Left lung (tissue), 4 donors: ENCODE measurements at regions not wholly inside any gene's neighbourhood (a gene's known extent, or its start where the extent isn't known, plus 50 kb on each side); places are given as distances from the start of the nearest gene placed in this dataset.
"Not testable (repeated sequence)": the region's sequence is repeated elsewhere in the genome, so short reads cannot be mapped to it uniquely, and the experiment has no call there.

Experiments
- ATAC-seq: fragments of 200-7000 bp; cut with Tn5 transposase; one replicate; pipeline ENCODE4 v1.9.1; 2020; ENCODE audit warnings: moderate library complexity
- DNase-seq, 4 donors: peaks; one replicate each; pipeline ENCODE4 v3.0.0-alpha.2; 2013 to 2020
- H3K27ac ChIP-seq, 2 donors: fragments of 200-600 bp; sonication (generic) in 1 of 2; one replicate each; pipeline versions ENCODE4 v1.5.0 to v1.8.0; 2020 to 2021
- H3K27me3 ChIP-seq, 2 donors: fragments of 200-600 bp; sonication (generic) in 1 of 2; one replicate each; pipeline versions ENCODE4 v1.5.0 to v1.8.0; 2020 to 2021
- H3K36me3 ChIP-seq, 2 donors: fragments of 200-600 bp; sonication (generic) in 1 of 2; one replicate each; pipeline versions ENCODE4 v1.5.0 to v1.8.0; 2020 to 2021
- H3K4me1 ChIP-seq, 2 donors: fragments of 200-600 bp; one replicate each; pipeline ENCODE4 v1.8.0; 2021
- H3K4me3 ChIP-seq, 2 donors: fragments of 200-600 bp; sonication (generic) in 1 of 2; one replicate each; pipeline versions ENCODE4 v1.5.0 to v1.8.0; 2020 to 2021; ENCODE audit warnings: mild to moderate bottlenecking in 1 of 2
- H3K9me3 ChIP-seq, 2 donors: fragments of 200-600 bp; sonication (generic) in 1 of 2; one replicate each; pipeline versions ENCODE4 v1.5.0 to v1.8.0; 2020 to 2021
- intact Hi-C, 2 donors: fragments of 100-400 bp; cut with DNase I; formaldehyde crosslinking; loops; one replicate each; pipeline versions ENCODE4 v1.11.2 to v1.14.2; 2022
- TF ChIP-seq, protein P1 (sequence below), 2 donors: fragments of 200-600 bp; sonication (generic) in 1 of 2; IDR thresholded peaks; one replicate each; pipeline versions ENCODE4 v1.5.0 to v1.8.0; 2021; ENCODE audit warnings: antibody characterized with exemption in 2 of 2
- donor health status: DM: no; HTN: yes; CAD: no.
- donor health status: DM: no; HTN: no; CAD: no.

DNA sequence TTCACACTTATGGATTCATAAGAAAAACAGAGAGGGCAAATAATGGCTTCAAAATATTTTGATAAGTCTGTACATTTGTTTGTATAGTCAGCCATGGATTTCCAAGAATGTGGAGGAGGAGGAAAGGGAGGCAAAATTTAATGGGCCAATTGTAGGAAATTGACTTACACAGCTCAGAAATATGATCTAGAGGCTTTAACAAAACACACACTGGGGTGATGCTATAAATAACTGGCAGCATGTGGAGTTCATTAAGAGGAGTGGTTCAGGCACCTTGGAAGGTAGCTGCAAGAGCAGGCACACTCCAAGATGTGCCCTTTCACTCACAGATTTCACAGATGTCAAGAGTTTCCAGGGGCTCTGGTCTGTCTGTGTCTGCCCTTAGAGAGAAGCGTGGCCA, 193.4 kb upstream of the RASGRP1 start:
- DNase-seq (peak in 1 of 4 donors; percentile 10), ATAC-seq (no peak)
- H3K36me3 ChIP-seq, result no peaks in the 10 kb centered on the region
- no peaks in the 10 kb centered on the region for H3K9me3 ChIP-seq
- H3K4me3 ChIP-seq, result no peak overlapping the region
- TF ChIP-seq, protein P1, sequence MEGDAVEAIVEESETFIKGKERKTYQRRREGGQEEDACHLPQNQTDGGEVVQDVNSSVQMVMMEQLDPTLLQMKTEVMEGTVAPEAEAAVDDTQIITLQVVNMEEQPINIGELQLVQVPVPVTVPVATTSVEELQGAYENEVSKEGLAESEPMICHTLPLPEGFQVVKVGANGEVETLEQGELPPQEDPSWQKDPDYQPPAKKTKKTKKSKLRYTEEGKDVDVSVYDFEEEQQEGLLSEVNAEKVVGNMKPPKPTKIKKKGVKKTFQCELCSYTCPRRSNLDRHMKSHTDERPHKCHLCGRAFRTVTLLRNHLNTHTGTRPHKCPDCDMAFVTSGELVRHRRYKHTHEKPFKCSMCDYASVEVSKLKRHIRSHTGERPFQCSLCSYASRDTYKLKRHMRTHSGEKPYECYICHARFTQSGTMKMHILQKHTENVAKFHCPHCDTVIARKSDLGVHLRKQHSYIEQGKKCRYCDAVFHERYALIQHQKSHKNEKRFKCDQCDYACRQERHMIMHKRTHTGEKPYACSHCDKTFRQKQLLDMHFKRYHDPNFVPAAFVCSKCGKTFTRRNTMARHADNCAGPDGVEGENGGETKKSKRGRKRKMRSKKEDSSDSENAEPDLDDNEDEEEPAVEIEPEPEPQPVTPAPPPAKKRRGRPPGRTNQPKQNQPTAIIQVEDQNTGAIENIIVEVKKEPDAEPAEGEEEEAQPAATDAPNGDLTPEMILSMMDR (IDR thresholded peaks at IDR 0.05), result no peak
- H3K4me1 ChIP-seq, result no peaks in the 10 kb centered on the region
- intact Hi-C loops, result no loop called here
- no peak overlapping the region for H3K27ac ChIP-seq
- no peaks in the 10 kb centered on the region for H3K27me3 ChIP-seq

DNA sequence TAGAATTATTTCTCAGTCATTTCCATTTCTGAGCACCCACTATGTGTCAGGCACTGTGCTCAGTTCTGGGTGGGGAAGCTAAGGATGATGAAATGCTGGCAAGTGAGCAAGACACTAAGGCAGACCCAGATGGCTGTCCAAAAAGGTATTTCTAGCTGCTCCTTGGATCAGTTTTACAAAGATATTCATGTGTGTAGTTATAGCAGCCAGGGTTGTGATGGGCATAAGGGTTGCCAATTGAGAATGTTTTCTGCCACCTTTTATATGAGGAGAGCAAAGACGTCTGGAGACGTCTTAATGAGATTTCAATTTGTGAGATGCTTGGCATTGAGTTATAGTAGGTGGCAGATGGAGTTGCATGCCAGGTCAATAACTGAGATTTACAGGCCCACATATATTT, 197.1 kb upstream of the RASGRP1 start:
- Histone ChIP-seq H3K27ac (no peak overlapping the region), H3K36me3 (no peaks in the 10 kb centered on the region), H3K4me1 (no peaks in the 10 kb centered on the region), H3K4me3 (no peak overlapping the region), H3K27me3 (no peaks in the 10 kb centered on the region), H3K9me3 (no peaks in the 10 kb centered on the region)
- intact Hi-C loops, result no loop called here
- TF ChIP-seq, protein P1 (IDR thresholded peaks at IDR 0.05), result no peak
- no peak for ATAC-seq
- DNase-seq, result no peak

DNA sequence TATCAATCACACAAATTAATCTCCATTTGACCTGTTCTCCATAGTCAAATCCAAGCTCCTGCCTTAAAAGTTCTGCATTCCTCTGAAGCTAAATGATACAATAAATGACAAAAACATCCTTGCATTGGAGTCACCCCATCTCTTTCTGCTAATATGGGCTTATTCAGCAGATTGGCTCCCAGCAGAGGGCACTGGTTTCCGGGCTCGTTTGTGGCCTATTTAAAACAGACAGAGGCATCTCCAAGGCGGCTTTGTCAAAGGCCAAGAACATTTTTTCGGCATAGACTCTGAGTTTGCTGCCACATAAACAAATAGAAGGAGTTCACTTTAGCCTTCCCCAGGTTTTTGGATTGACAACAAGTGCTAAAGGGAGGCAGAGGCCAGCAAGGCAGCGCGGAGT, 204.4 kb upstream of the RASGRP1 start:
- no peaks in the 10 kb centered on the region for H3K36me3 ChIP-seq
- no peaks in the 10 kb centered on the region for H3K9me3 ChIP-seq
- no peaks in the 10 kb centered on the region for H3K4me1 ChIP-seq
- no peak overlapping the region for H3K27ac ChIP-seq
- H3K27me3 ChIP-seq, result no peaks in the 10 kb centered on the region
- TF ChIP-seq, protein P1 (IDR thresholded peaks at IDR 0.05), result no peak
- intact Hi-C loops, result no loop called here
- peak in 2 of 4 donors; percentile 8 to 29 for DNase-seq
- no peak overlapping the region for H3K4me3 ChIP-seq
- ATAC-seq, result no peak

DNA sequence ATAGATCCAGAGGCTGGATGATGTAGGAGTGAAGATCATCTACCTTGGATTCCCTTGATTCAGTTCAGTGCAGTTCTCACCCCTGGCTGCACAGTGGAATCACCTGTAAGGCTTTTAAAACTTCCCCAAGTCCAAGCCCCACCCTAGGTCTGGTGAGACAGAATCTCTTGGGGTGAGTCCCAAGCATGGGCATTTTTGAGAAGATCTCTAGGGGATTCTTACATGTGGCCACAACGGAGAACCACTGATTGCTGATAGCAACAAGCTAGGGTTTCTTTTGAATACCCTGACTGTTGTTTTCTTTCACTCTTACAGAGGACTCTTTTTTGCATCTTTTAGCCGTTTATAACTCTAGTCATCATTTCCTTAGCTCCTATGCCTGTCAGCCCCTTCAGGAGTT, 204.9 kb upstream of the RASGRP1 start:
- H3K27me3 ChIP-seq, result no peaks in the 10 kb centered on the region
- no peaks in the 10 kb centered on the region for H3K4me1 ChIP-seq
- H3K27ac ChIP-seq, result no peak overlapping the region
- no peak overlapping the region for H3K4me3 ChIP-seq
- TF ChIP-seq, protein P1 (IDR thresholded peaks at IDR 0.05), result no peak
- intact Hi-C loops, result no loop called here
- H3K36me3 ChIP-seq, result no peaks in the 10 kb centered on the region
- H3K9me3 ChIP-seq, result no peaks in the 10 kb centered on the region
- ATAC-seq, result no peak
- no peak for DNase-seq

DNA sequence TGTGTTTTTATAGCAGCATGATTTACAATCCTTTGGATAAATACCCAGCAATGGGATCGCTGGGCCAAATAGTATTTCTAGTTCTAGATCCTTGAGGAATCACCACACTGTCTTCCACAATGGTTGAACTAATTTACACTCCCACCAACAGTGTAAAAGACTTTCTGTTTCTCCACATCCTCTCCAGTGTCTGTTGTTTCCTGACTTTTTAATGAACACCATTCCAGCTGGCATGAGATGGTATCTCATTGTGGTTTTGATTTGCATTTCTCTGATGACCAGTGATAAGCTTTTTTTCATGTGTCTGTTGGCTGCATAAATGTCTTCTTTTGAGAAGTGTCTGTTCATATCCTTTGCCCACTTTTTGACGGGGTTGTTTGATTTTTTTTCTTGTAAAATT, 209.5 kb upstream of the RASGRP1 start:
- H3K27me3 ChIP-seq, H3K4me1 ChIP-seq, DNase-seq, H3K27ac ChIP-seq, H3K36me3 ChIP-seq, intact Hi-C loops, H3K4me3 ChIP-seq, H3K9me3 ChIP-seq, ATAC-seq: not testable (repeated sequence)

DNA sequence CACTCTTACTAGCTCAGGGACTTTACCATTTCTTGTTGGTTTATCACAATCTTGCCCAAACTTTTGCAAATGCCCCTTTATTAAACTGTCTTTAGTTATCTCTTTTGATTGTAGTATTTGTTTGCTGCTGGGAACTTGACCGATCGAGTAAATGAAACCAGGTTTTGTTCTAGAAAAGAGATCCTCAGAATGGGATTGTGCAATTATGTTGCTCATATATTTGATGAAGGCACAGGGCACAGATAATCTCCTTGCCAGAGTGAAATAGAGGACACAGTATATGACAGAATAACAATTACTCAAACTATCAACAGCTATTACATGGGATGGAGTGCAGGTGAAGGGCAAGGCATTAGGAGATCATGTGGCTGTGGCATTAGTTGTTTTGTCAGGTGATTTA, 216.6 kb upstream of the RASGRP1 start:
- intact Hi-C loops, result no loop called here
- no peaks in the 10 kb centered on the region for H3K36me3 ChIP-seq
- H3K4me3 ChIP-seq, result no peak overlapping the region
- TF ChIP-seq, protein P1 (IDR thresholded peaks at IDR 0.05), result no peak
- no peak overlapping the region for H3K27ac ChIP-seq
- H3K9me3 ChIP-seq, result no peaks in the 10 kb centered on the region
- no peaks in the 10 kb centered on the region for H3K4me1 ChIP-seq
- ATAC-seq (no peak), DNase-seq (no peak)
- peaks cover 0 to 4% of the 10 kb centered on the region in 2 donors for H3K27me3 ChIP-seq
